ENCODE measurements at regions not wholly inside any gene's neighbourhood (a gene's known extent, or its start where the extent isn't known, plus 50 kb on each side); places are given as distances from the start of the nearest gene placed in this dataset.

DNA sequence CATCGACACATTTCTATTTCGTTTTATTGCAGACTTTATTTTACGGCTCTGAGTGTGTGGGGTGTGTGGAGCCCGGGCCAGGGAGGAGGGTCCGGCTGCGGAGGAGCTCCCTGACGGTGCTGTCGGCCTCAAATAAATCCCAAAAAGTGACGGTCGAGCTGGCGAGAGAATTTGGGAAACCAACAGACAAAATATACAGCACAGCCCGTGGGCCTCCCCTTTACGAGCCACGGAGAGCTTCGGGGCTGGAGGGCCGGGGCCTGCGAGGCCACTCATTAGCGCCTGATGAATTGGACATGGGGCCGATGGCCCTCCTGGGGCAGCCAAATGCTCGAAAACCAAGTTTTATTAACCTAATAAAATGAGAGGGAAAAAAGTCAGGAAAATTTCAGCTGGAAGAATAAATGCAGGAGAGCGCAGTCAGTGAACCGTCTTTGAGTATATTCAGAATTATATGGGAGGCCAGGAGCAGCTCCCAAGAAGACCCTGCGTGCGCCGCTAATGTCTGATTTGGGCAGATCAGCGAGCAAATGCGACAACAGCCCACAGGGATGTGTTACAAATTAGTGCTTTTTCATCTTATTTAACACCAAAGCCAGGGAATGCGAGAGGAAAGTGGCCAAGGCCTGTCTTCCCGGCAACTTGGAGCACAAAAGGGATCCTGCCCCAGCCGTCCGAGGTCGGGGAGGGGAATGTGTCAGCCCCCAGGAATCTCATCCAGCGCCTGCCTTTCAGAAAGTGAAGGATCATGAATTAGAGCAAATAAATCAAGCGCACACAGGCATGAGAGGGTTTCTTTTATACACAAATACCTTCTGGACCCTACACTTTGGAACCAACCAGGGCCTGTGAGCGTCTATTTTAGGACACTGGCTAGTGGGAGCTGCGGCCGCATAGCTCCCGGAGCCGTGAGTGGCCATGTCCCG lies 249.1 kb downstream of the C16orf95 start:
- DNase-seq (ENCODE audit: low read depth) = no peak

DNA sequence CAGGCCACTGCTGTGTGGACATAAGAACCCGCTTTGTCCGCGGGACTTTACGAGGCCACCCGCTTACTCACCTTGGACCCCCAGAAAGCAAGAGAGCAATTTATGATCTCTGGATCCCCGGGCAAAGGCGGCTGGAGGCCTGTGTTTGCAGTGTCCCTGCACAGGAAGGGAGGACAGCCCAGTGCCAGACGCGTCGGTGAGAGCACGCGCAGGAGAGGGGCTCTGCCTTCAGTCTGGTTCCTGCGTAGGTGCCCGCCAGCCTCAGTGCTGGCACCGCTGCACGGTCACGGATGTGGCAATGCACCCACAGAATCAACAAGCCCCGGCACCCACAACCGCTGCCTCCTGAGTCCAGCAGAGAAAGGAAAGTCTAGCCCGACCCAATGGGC lies 248.4 kb downstream of the C16orf95 start:
- no peak for DNase-seq (ENCODE audit: low read depth)

DNA sequence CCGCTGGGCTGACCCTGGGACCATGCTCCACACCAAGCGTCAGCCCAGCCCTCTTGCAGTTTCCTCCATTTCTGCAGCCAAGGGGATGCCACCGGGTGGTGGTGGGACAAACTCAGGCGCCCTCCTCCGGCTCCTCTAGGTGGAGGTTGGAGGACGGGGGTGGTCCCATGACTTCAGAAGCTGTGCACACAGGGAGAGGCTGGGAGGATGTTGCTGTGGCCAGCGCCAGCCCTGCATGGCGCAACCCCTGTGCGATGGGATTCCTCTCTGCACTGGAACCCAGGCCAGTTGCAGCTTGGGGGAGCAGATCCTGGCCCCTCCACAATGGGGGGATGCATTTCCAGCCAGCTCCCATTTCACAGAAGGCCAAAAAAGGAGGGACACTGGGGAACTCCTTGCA lies 246.5 kb downstream of the C16orf95 start:
- DNase-seq (ENCODE audit: low read depth) = no peak

DNA sequence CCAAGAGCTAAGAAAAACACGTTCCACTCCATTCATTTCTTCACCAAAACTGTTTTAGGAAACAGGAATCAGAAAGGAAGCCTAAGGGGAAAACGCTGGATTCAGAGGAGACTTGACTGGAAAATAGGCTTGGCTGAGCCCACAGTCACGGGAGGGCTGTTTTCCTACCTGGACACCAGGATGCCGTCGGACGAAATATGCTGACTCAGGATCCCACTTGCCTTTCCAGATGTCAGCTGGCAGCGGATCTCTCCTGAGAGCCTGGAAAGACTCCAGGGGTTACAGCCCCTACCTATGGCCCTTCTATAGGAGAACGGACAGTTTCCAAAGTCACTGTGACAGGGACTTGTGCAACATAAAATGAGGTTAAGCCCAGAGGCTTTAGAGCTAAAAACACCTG lies 245.1 kb downstream of the C16orf95 start:
- DNase-seq (ENCODE audit: low read depth) = no peak

DNA sequence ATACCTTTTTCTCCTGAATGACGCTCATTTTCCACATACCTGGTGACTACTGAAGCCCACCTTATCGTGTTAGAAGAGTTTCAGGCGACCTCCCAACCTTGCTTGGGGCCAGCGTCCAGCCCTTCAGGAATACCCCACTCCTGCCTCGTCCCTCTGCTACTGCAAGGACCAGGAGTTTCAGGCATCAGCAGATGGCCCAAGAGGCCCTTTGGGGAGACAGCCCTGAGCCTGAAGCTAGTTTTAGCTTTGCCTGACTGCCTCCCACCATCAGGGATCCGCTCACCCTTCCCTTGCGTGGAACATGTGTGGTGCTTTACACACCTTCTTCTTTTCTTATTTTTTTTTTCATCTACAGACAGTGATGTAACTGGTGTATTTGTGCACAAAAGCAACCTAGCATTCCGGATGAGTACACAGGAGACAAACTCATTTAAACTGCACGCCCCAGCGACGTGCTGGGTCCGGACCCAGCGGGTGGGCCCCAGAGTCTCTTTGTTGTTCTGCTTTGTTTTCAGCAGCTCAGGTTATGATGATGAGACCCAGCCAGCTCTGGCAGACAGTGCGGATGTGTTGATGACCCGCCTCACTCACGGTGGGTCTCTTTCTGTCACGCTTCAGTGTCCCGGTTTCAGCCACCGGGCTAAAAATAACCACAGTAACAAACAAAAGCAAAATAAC lies 242.4 kb downstream of the C16orf95 start:
- no peak for DNase-seq (ENCODE audit: low read depth)

DNA sequence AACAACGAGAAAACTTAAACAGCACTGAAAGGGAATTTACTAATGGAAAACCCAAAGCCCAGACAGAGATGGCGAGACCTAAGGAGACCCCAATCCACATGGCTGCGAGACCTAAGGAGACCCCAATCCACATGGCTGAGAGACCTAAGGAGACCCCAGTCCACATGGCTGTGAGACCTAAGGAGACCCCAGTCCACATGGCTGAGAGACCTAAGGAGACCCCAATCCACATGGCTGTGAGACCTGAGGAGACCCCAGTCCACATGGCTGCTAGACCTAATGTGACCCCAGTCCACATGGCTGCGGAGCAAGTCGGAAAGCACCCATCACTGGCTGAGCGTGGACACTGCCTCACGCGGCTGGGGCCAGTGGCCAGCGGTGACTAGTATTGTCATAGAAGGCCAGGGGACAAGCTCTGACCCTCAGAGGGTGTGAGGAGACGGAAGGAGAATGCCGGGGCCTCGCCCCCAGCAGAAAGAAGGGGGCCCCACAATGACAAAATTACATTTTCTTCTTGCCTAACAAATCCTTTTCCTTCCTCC lies 241.8 kb downstream of the C16orf95 start:
- DNase-seq (ENCODE audit: low read depth) = no peak

DNA sequence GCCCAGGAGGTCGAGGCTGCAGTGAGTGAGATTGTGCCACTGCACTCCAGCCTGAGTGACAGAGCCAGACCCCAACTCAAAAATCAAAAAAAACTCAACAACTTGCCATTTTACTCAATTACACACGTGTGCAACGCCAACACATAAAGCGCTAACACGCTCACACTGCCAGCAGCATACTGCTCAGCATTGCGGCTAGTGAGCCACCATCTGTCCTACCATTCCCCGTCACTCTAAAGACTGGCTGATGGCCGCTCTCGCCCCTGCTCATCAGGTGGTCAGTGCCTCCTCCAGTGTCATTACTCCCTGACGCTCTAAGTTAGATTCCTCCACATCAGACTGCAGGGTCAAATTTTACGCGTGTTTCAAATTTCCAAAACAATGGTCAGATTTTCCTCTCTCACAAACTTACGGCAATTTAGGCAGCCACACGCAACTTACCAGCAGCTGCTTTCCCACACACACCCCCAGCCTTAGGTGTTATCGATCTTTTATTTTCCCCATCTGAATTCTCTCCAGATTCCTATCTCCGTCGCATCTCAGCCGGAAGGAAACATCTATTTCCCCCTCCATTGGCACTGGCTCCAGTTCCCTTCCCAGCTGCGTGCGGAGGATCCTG lies 240.8 kb downstream of the C16orf95 start:
- no peak for DNase-seq (ENCODE audit: low read depth)

DNA sequence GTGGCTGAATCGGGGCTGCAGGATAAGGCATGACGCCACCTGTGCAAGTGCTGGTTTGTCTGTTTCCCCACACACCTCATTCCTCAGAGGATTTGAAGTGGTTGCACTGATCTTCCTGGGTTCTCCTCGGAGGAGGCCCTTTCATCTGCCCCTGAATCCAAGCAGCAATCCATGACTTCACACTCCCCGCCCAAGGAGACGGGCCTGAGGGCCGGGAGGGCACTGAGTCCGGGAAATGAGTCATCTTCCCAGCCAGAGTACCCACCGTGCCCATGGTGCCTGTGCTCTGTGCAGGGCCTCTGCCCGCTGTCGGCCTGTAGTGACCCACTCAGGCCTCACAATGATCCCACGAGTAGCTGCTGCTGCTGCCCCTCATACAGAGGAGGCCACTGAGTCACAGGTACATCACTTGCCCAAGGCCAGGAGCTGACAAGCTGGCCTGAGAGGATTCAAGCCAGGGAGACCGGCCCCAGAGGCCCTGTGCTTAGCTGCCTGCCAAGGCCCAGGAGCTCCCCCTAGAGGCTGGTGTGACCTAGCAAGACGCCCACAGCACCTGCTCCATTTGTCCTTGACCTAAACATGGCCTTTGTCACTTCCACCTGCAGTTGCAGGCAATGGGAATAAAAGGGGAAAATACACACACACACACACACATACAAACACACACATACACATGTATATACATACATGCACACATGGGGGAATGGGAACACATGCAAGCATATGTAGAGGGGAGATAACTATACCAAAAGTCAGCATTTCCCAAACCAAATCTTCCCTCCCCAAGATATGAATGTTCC lies 240.0 kb downstream of the C16orf95 start:
- no peak for DNase-seq (ENCODE audit: low read depth)

DNA sequence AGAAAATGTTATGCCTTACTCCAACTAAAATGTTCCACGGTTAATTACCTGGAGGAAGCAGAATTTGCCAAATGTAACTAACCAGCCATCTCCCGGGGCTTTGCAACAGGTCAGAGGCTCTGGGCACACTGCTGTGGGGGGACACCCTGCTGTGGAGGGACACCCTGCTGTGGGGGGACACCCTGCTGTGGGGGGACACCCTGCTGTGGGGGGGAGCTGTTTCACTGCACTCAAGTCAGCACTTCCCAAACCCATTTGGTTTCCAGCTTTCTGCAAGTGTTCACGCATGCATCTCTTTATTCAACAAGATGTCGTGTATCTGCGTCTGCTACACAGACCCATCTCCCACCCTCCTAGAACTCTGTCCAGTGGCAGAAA lies 239.5 kb downstream of the C16orf95 start:
- no peak for DNase-seq (ENCODE audit: low read depth)

DNA sequence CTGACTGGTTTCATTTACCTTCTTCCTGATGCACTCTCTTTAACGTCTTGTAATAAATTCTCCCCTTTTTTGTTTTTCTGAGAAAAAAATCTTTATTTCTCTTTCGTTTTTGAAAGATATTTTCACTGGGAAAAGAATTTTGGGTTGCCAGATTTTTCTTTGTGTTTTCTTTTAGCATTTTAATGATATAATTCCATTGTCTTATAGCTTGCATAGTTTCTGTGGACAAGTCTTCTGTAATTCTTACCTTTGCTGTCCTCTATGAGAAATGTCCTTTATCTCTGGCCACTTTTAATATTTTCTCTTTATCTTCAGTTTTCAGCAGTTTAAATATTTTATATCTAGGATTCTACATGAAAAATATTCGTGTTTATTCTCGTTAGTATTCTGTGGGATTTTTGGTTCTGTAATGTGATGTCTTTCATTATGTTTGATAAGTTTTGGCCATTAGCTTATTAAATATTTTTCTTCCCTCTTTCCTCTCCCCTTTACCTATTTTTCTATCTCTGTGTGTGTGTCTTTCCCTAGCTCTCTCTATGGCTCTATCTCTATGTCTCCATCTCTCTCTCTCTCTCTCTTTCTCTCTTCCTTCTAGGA lies 236.5 kb downstream of the C16orf95 start:
- no peak for DNase-seq (ENCODE audit: low read depth)

DNA sequence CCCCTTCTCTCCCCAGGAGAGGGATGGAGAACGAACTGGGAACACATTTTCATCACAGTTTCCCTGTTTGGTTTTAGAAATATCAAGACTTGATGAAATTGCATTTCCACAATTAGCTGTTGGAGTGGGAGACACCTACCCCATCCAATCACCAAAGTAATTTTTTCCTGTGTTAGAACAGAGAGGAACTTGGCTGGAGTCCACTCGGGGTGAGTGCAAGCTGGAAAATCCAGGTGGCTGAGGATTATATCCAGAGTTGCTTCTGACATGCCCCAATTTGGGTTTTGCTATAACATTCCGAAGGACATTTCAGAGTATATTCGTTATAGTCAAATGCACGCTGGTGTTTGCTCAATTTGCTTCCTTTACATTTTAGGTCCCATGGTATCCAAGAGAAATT lies 231.8 kb downstream of the C16orf95 start:
- DNase-seq (ENCODE audit: low read depth) = no peak

DNA sequence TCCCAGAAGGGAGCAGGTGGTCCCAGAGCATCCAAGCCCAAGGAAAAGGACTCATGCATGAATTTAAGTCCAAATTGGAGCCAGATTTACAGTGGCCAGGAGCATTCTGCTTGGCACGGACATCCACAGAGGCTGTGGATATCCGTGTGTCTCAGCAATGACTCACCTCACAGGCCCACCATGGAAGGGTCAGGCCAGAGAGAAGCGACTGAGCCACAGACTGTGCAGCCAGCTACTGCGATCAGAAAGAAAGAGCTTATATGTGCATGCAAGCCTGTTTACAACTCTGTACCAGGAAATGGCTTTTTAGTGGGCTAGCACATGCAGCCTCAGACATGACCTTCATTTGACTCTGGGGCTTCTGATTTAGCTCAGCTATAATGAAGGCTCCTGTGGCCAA lies 231.0 kb downstream of the C16orf95 start:
- DNase-seq (ENCODE audit: low read depth) = no peak

DNA sequence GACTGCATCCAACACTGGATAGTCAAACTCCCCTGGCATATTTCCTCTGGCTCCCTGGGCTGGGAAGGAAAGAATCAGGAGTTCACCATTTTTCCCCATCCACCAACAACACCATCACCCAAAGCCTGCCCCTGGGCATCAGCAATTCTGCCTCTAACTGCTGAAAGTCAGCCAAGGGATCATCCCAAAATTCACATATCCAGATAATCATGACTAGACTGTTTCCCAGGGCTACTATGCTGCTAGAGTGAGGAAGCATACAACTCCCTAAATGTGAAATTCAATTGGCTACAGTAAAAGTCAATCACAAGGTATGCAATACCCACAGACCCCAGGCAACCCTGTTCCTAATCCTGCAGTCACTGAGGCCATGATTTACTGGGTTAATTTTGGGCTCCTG lies 230.6 kb downstream of the C16orf95 start:
- no peak for DNase-seq (ENCODE audit: low read depth)

DNA sequence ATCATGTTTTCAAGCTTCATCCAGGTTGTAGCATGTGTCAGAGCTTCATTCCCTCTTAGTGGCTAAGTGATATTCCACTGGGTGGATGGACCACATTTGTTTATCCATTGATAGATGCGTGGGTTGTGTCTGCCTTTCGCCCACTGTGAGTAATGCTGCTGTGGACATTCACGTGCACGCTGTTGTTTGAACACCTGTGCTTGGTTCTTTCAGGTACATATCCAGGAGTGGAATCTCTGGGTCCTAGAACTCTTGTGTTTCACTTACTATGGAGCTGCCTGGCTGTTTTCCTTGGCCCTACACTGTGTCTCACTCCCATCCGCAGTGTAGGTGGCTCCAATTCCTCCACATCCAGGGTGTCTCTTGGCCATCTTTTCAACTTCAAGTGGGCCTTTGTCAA lies 224.2 kb downstream of the C16orf95 start:
- DNase-seq (ENCODE audit: low read depth) = no peak

DNA sequence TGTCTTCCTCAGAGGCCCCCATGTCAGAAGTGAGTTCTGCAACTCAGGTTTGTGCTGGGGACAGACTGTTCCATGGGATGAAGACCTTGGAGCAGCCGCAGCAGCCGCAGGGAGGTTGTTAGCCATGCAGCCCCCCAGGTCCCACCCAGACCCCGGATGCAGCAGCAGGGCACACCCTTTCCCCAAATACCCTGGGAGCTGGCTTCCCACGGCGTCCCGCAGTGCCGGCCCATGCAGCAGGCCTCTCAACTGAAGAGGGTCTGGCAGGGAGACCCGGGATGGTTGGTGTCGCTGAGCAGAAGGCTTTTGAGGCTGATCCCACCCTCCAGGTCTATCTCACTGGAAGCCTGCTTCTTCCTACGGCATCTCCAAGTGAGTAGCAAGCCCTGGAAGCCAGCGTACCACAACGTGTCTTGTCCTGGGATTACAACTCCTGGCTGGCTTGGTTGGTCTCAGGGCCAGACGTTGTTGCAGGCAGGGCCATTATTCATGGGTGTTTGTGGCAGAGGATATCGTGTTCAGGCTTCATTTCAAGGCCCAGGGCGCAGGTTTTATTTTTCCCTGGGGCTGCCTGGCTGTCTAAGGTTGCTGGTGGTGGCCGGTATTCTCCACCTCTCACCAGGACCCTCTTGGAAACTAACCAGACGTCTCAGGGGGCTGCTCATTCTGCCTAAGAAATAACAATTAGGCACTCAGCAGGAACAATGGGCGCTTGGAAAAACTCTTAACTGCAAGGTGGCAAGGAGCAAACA lies 223.2 kb downstream of the C16orf95 start:
- no peak for DNase-seq (ENCODE audit: low read depth)

DNA sequence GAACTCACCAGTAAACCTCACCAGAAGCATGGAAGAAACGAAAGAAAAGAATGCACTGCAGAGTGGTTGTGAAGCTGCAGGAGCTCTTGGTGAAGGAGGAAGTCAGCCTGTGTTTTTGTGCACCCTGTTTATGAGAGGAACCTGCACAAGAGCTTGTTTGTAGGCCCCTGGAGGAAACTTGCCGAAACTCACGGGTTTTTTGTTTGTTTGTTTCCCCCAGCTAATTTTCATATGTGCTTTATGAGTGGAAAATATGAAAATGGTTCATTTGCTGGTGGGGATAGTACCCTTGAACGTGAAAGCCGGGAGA lies 222.7 kb downstream of the C16orf95 start:
- DNase-seq (ENCODE audit: low read depth) = no peak

DNA sequence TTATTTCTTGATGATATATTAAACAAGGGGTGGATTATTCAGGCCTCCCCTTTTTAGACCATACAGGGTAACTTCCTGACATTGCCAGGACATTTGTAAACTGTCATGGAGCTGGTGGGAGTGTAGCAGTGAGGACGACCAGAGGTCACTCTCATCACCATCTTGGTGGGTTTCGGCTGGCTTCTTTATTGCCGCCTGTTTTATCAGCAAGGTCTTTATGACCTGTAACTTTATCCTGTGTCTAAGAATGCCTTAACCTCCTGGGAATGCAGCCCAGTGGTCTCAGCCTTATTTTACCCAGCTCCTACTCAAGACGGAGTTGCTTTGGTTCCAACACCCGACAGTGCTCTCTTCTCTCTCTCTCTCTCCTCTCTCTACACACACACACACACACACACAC lies 221.9 kb downstream of the C16orf95 start:
- DNase-seq (ENCODE audit: low read depth) = no peak

DNA sequence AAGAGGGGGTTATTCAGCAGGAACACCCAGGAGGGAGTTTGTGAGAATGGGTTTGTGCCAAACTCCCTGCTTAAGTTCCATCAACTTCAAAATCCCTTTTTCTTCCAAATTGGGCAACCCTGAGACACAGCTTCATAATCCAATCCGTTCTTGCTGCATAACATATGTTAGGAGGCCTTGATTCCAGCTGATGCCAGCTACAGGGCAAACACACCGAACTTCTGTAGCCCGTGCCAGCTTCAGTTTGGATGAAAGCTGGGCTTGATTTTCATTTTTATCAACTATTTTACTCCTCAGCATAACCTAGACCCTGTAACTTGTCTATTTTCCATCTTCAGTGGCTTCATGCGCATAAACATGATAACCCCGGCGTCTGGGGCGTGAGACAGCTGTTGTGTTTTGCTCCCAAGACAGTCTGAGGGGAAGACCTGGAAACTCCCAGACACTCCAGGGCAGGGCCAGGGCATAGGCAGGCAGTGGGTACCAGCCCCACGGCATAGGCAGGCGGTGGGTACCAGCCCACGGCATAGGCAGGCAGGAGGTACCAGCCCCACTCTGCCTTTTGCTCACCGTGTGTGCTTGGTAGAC lies 220.4 kb downstream of the C16orf95 start:
- DNase-seq (ENCODE audit: low read depth) = no peak

DNA sequence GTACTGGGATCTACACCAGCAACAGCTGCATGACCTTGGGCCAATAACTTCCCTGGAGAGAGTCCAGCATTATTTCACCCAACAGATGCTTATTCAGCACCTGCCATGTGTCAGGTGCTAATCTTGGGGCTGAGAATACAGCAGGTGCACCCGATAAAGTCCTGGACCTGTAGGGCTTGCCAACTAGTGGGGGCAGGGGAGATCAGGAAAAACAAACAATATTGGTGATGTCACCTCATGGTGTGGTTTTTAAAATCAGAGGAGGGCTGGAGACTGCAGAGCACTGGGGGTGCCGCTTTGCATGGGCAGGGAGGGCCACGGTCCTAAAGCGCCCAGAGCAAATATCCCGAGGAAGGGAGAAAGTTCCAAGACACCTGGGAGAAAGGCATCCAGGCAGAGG lies 218.8 kb downstream of the C16orf95 start:
- no peak for DNase-seq (ENCODE audit: low read depth)

DNA sequence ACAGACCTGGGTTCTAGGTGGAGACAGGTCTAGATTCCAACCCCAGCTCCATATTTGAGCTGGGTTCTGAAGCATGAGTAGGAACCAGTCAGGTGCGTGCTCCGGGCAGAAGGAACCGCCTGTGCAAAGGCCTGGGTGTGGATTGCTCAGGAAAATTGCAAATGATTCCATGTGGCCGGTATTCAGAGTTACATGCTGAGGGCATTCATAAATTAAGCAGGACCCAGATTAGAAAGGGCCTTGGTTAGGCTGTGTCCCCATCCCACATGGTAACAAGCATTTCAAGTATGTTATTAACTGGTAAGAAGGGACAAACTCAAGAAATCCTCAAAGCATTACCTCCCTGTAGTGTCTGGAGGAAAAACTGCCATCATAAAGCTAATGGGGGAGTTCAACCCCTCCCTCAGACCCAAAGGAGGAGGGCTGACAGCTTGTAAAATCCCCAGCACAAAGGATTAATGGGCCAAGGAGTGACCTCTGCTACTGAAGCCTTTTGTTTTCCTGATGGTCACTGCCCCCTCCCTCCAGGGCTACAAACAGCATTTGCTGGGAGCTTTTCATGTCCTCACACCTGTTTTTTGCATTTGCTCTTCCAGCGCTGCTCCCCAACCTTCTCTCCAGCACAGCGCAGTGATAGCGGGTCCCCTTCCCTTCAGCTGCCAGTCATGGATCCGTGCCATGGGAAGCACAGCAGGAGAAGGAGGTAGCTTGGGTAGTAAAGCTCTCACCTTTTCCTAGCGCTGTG lies 218.0 kb downstream of the C16orf95 start:
- no peak for DNase-seq (ENCODE audit: low read depth)
